Fibroblast of villous mesenchyme (primary cell): ENCODE measurements at regions not wholly inside any gene's neighbourhood (a gene's known extent, or its start where the extent isn't known, plus 50 kb on each side); places are given as distances from the start of the nearest gene placed in this dataset.
"Not testable (repeated sequence)": the region's sequence is repeated elsewhere in the genome, so short reads cannot be mapped to it uniquely, and the experiment has no call there.

Experiments
- DNase-seq: peaks from one replicate; pipeline ENCODE4 v3.0.0-alpha.2; 2010; ENCODE audit warnings: low read depth
- H3K4me3 ChIP-seq: 2 replicates; pipeline ENCODE4 v1.5.1; 2011; ENCODE audit warnings: low read depth, mild to moderate bottlenecking, low read length
- CTCF ChIP-seq: IDR thresholded peaks from 2 replicates; pipeline ENCODE4 v1.5.1; 2012; ENCODE audit warnings: low read depth, mild to moderate bottlenecking, low read length; ENCODE audit not compliant: insufficient read depth

- no peak overlapping the region for H3K4me3 ChIP-seq
- TF ChIP-seq CTCF, result no peak
- DNase-seq, result no peak
Measured at GRCh38 chr15:53031469-53031868, 241.3 kb upstream of the ONECUT1 start.

- no peak overlapping the region for H3K4me3 ChIP-seq
- no peak for DNase-seq
- TF ChIP-seq CTCF, result no peak
Measured at GRCh38 chr15:53022788-53023187, 232.7 kb upstream of the ONECUT1 start.

- no peak for DNase-seq
- no peak overlapping the region for H3K4me3 ChIP-seq
- no peak for TF ChIP-seq CTCF
Measured at GRCh38 chr15:53013329-53013728, 223.2 kb upstream of the ONECUT1 start.

- not testable (repeated sequence) for H3K4me3 ChIP-seq, DNase-seq
Measured at GRCh38 chr15:53011779-53012178, 221.6 kb upstream of the ONECUT1 start.

- H3K4me3 ChIP-seq, result no peak overlapping the region
- no peak for DNase-seq
- TF ChIP-seq CTCF, result no peak
Measured at GRCh38 chr15:53009093-53009492, 219.0 kb upstream of the ONECUT1 start.

- no peak for TF ChIP-seq CTCF
- DNase-seq, result no peak
Measured at GRCh38 chr15:53000409-53000808, 210.3 kb upstream of the ONECUT1 start.

GRCh38 chr15:52997123-52997522, 207.0 kb upstream of the ONECUT1 start:
- TF ChIP-seq CTCF, result no peak
- H3K4me3 ChIP-seq, result no peak overlapping the region
- DNase-seq, result no peak

More at GRCh38 chr15:53000409-53000808, 210.3 kb upstream of the ONECUT1 start:
- H3K4me3 ChIP-seq, result no peak overlapping the region
